ENCODE measurements at regions not wholly inside any gene's neighbourhood (a gene's known extent, or its start where the extent isn't known, plus 50 kb on each side); places are given as distances from the start of the nearest gene placed in this dataset.

- Histone ChIP-seq H3K27ac (peak overlapping the region in 1 of 5 donors; percentile 9), H3K36me3 (replicated peaks in 1 of 2) (no peaks in the 10 kb centered on the region), H3K27me3 (no peaks in the 10 kb centered on the region), H3K4me1 (replicated peaks in 1 of 2) (peaks cover 7 to 17% of the 10 kb centered on the region in 2 donors), H3K9me3 (replicated peaks in 1 of 3) (no peaks in the 10 kb centered on the region), H3K4me3 (no peak overlapping the region)
- DNase-seq, result peak in 2 of 7 donors; percentile 35 to 57
- 57 to 77% (median 69%) methylated on average over 4 of the region's 4 CpGs for WGBS, 4 donors
- no peak for TF ChIP-seq POLR2A (IDR thresholded peaks at IDR 0.05)
- intact Hi-C loops (cut with DNase I), result no loop called here
Observed at GRCh38 chr6:4369616-4370015, 234.2 kb upstream of the ECI2 start.

- TF ChIP-seq CTCF (IDR thresholded peaks at IDR 0.05), result no peak
- no peak for TF ChIP-seq POLR2A (IDR thresholded peaks at IDR 0.05)
- Histone ChIP-seq H3K4me1 (replicated peaks in 1 of 2) (peaks cover 7 to 17% of the 10 kb centered on the region in 2 donors), H3K9me3 (replicated peaks in 1 of 3) (no peaks in the 10 kb centered on the region), H3K27me3 (no peaks in the 10 kb centered on the region), H3K4me3 (no peak overlapping the region), H3K27ac (no peak overlapping the region), H3K36me3 (replicated peaks in 1 of 2) (no peaks in the 10 kb centered on the region)
- DNase-seq, result no peak
- intact Hi-C loops (cut with DNase I), result no loop called here
Observed at GRCh38 chr6:4368649-4369048, 233.3 kb upstream of the ECI2 start.

GRCh38 chr6:4367643-4368042 is 232.3 kb upstream of the ECI2 start:
- Histone ChIP-seq H3K9me3 (replicated peaks in 1 of 3) (no peaks in the 10 kb centered on the region), H3K27ac (no peak overlapping the region), H3K4me3 (no peak overlapping the region), H3K27me3 (no peaks in the 10 kb centered on the region), H3K4me1 (replicated peaks in 1 of 2) (peaks cover 7 to 17% of the 10 kb centered on the region in 2 donors), H3K36me3 (replicated peaks in 1 of 2) (no peaks in the 10 kb centered on the region)
- DNase-seq, result peak in 1 of 7 donors; percentile 34
- intact Hi-C loops (cut with DNase I), result no loop called here
- TF ChIP-seq POLR2A (IDR thresholded peaks at IDR 0.05), result no peak
- TF ChIP-seq CTCF (IDR thresholded peaks at IDR 0.05), result no peak
- WGBS, 4 donors, result 74 to 100% (median 94%) methylated on average over 1 of the region's 1 CpG

GRCh38 chr6:4366635-4367395 is 231.4 kb upstream of the ECI2 start:
- Histone ChIP-seq H3K27me3 (no peaks in the 10 kb centered on the region), H3K4me1 (replicated peaks in 1 of 2) (peaks cover 7 to 16% of the 10 kb centered on the region in 2 donors), H3K36me3 (replicated peaks in 1 of 2) (no peaks in the 10 kb centered on the region), H3K27ac (no peak overlapping the region), H3K4me3 (no peak overlapping the region), H3K9me3 (replicated peaks in 1 of 3) (no peaks in the 10 kb centered on the region)
- TF ChIP-seq CTCF (IDR thresholded peaks at IDR 0.05) (no peak), POLR2A (IDR thresholded peaks at IDR 0.05) (no peak)
- 84 to 87% (median 86%) methylated on average over 10 to 11 of the region's 11 CpGs for WGBS, 4 donors
- intact Hi-C loops (cut with DNase I), result no loop called here
- no peak for DNase-seq

GRCh38 chr6:4365686-4366085 is 230.3 kb upstream of the ECI2 start:
- Histone ChIP-seq H3K4me3 (no peak overlapping the region), H3K4me1 (replicated peaks in 1 of 2) (peaks cover 1 to 6% of the 10 kb centered on the region in 2 donors), H3K9me3 (replicated peaks in 1 of 3) (no peaks in the 10 kb centered on the region), H3K27ac (no peak overlapping the region), H3K27me3 (no peaks in the 10 kb centered on the region), H3K36me3 (replicated peaks in 1 of 2) (no peaks in the 10 kb centered on the region)
- WGBS, 4 donors, result 82 to 87% (median 83%) methylated on average over 3 of the region's 3 CpGs
- DNase-seq, result no peak
- TF ChIP-seq CTCF (IDR thresholded peaks at IDR 0.05) (no peak), POLR2A (IDR thresholded peaks at IDR 0.05) (no peak)
- intact Hi-C loops (cut with DNase I), result no loop called here

Data from adrenal gland (tissue), 9 donors.